SU-DHL-6 (cell line): ENCODE measurements at regions not wholly inside any gene's neighbourhood (a gene's known extent, or its start where the extent isn't known, plus 50 kb on each side); places are given as distances from the start of the nearest gene placed in this dataset.
"Not testable (repeated sequence)": the region's sequence is repeated elsewhere in the genome, so short reads cannot be mapped to it uniquely, and the experiment has no call there.

Experiments used
- CTCF ChIP-seq: fragments of 200-600 bp; sonication (generic); IDR thresholded peaks from one replicate; pipeline ENCODE4 v1.5.1; 2017; ENCODE audit warnings: antibody characterized with exemption, mild to moderate bottlenecking, low read length, moderate library complexity; ENCODE audit not compliant: insufficient read depth, poor library complexity, severe bottlenecking
- EZH2phosphoT487 ChIP-seq: fragments of 200-600 bp; sonication (generic), shearing (Covaris generic); conservative IDR thresholded peaks from 2 replicates; pipeline ENCODE4 v1.6.1; 2018; ENCODE audit warnings: mild to moderate bottlenecking, antibody characterized with exemption, low read length, moderate library complexity, mixed read lengths

- TF ChIP-seq CTCF, EZH2phosphoT487: not testable (repeated sequence)
These were observed 363.0 kb downstream of the SRGAP2C start for GRCh38 chr1:121547726-121548125.
